ENCODE measurements at regions not wholly inside any gene's neighbourhood (a gene's known extent, or its start where the extent isn't known, plus 50 kb on each side); places are given as distances from the start of the nearest gene placed in this dataset.
"Not testable (repeated sequence)": the region's sequence is repeated elsewhere in the genome, so short reads cannot be mapped to it uniquely, and the experiment has no call there.

- no peak for DNase-seq
Observed at GRCh38 chr5:68818870-68819269, 274.9 kb upstream of the SLC30A5 start.

- no peak for DNase-seq
Observed at GRCh38 chr5:68821056-68821455, 272.8 kb upstream of the SLC30A5 start.

DNA sequence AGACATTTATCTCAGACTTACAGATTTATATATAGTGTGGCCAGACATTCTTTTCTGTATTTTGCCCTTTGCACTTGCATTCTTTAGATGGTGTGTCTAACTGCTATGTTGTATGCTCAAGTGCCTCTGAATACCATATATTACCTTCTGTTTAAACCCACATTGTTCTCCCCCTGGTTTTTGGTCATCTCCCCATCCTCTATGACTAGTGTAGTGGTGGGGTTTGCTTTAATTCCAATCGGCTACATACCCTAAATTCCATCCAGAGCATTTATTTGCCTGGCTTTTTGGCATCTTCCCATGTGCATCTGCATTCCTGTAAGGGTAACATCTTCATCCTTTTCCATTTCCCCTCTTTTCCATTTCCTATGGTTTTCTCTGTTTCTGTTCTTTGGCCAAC, 271.0 kb upstream of the SLC30A5 start:
- DNase-seq, result no peak

DNA sequence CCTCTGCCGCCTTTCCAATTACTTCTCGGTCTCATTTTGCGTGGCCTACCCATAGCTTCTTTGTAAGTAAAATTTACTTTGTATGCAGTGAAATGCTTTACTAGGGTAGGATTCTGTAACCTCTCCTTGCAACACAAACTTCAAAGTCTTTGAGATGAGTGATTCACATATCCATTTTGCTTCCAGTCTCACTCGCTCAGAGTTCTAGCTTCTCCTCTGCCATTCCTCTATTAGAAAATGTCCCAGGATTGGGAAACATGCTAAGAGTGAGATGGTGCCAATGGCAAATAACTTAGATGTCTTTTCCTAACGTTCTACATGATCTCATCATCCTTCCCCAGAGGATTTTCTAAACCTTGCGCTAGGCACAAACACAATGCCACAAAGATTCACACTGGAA, 270.5 kb upstream of the SLC30A5 start:
- DNase-seq, result no peak

GRCh38 chr5:68830377-68830898, 263.4 kb upstream of the SLC30A5 start:
- no peak for DNase-seq

- DNase-seq, result no peak
Observed at GRCh38 chr5:68834491-68834981, 259.3 kb upstream of the SLC30A5 start.

- DNase-seq, result no peak
Observed at GRCh38 chr5:68838157-68838718, 255.6 kb upstream of the SLC30A5 start.

DNA sequence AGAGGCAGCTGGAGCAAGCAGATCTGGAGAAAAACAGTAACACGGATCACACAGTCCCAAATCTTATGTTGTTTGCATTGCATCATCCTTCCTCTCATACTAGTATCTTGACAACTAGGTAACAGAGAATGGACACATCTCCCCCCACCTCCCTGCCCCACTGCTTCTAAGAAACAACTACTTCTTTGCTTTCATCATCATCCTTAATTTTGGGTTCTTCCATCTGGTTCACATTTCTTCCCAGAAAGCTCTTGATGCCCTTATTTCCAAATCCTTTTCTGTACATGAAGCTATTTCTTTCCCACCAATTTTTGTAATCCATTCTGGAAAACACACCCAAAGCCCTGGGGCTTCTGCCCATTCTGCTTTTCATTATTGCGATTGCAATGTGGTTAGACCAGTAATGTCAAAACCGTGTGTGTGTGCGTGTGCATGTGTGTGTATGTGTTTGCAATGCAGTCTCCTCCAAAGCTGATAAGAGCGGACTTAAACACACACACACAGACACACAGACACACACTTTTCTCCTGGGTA, 254.7 kb upstream of the SLC30A5 start:
- DNase-seq, result no peak

DNA sequence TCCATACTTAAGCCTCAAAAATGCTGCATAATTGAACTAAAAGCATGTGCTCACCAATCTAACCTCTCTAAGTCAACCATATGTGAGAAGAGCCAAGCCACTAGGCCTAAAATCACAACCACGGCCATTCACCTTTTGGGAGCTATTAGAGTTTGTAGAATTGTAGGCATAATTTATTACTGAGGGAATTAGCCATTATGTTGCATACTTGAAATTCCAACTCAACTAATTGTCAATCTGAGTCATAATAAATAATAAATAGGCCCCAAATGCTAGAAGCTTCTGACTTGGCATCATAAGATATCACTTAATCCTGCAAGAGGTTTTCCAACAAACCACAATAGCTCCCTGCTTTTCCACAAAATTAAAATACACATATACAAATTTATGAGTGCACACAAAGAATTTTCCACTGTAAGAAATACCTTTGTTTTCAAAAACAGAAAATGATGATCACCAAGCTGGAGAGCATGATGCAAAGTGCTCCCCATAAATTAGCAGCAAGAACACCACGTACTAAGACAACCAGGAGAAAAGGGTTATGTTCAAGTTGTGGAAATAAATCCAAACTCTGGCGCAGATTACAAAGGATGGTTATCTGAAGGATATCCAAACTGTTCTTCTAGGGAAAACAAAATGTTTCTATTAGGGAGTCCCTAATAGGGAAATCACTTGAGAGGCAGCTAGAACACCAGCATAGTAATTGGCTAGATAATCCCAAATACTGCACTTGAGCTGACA, 250.0 kb upstream of the SLC30A5 start:
- no peak for DNase-seq

- DNase-seq, result no peak
Observed at GRCh38 chr5:68845131-68845530, 248.7 kb upstream of the SLC30A5 start.

DNA sequence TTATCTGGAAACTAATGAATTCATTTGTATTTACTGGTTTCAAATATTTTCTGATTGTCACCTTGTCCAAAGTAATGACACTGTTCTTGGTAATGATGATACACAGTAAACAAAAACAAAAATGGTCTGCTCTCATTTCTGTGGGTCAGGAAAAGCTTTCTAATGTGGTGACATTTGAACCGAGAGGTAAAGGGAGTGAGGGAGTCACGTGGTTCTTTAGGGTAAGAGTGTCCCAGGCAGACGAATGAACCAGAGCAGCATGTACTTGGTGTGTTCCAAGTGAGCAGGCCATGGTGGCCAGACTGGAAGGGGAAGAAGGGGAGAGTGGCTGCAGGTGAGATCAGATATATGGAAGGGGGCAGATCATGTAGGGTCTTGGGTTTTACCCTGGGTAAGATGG, 247.0 kb upstream of the SLC30A5 start:
- DNase-seq, result no peak

DNA sequence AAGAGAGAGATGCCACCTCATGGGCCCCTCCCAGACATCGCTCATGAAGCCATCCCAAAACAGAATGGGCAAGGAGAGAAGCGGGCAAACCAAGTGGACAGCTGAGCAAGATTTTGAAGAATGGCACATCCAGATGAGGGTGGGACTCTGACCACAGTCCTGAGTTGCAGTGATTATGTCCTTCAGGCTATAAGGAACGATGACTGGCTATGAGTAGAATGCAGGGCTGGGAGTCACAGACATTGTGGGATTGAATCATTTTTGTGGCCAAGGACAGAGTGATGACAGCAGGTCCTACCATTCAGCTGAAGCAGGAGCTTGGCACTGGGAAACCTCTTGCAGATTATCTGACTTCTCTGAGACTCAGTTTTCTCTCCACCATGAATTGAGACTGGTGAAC, 245.7 kb upstream of the SLC30A5 start:
- DNase-seq, result no peak

GRCh38 chr5:68849103-68849502, 244.7 kb upstream of the SLC30A5 start:
- no peak for DNase-seq

DNA sequence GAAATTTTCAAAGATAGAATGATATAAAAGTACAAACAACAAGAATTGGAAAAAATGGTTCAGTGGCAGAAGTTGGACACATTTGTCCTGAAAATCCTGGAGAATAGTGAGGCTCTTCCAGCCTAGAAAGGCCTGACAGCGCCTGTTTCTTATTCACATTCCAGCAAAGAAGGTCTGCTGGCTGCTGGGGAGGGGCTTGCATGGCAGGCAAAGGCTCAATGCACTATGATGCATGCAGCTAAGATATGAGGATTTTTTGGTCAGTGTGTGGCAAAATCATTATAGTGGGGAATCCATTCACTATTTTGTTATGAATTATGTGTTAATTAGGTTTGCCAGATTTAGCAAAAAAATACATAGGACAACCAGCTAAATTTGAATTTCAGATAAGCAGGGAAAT, 243.9 kb upstream of the SLC30A5 start:
- DNase-seq, result no peak

GRCh38 chr5:68861099-68861498, 232.7 kb upstream of the SLC30A5 start:
- DNase-seq, result no peak

DNA sequence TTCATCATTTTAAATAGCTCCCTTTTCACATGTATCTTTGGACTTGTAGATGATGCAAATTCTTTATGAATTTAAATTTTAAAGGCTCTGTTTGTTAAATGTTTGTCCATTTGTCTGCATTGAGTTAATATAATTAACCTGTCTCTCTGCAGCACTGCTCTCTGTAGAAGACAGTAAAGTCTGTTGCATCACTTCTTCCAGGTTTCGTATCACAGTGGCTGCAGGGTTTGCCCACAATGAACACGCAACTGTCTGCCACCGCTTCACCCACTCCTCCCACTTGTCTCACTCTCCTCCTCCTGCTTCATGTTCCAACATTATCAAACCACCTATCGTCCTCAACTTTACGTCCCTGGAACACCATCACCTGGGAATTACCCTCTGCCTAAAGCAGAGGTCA, 231.3 kb upstream of the SLC30A5 start:
- DNase-seq, result no peak

- not testable (repeated sequence) for DNase-seq
Observed at GRCh38 chr5:68865192-68865591, 228.6 kb upstream of the SLC30A5 start.

DNA sequence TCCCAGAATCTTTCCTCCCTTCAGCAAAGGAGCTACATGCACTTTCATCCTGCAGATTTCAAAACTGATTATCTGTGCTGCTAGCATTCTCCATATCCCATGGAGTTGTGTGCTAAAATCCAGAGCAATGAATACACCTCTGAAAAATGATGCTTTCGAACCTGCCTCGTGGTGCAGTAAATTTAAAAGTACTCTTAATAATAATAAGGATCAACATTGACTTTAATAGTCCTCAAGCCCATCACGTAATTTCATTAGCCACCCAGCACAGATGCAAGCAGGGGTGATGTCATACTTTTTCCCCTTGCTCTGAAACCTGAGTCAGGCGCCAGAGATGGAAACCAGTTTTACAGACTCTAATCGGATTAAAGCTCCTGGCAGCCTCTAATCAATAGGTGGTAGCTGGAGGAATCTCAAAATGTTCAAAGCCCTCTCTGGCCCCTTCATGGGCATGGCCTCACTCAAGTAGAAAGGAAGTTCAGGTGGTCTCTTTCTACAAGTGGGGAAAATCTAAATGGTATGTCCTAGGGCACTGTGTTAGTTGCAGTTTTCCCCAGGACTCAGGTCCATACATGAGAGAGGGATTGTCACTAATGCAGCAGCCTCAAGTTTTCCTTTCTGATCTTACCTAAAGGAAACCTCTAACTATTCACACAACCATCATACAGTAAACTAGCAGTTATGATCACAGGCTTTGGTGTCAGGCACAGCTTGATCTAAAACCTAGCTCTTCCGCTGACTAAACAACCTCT, 221.6 kb upstream of the SLC30A5 start:
- DNase-seq, result no peak

DNA sequence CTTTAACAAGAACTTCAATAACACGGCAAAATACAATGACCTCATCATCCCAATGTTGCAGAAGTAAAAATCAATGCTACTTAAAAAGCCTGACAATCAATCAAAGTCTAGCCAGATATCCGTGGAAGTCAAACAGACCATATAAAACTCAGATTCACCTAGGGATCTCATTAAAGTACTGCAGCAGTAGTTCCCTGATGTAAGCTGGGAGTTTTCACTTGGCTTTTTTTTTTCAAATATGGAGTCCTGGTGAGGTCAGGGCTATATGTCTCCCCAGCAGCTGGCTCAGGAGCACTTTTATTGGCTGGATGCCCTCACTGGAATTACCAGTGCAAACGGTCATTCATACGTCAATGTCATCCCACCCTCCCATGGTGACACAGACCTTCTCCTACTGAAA, 220.6 kb upstream of the SLC30A5 start:
- no peak for DNase-seq

DNA sequence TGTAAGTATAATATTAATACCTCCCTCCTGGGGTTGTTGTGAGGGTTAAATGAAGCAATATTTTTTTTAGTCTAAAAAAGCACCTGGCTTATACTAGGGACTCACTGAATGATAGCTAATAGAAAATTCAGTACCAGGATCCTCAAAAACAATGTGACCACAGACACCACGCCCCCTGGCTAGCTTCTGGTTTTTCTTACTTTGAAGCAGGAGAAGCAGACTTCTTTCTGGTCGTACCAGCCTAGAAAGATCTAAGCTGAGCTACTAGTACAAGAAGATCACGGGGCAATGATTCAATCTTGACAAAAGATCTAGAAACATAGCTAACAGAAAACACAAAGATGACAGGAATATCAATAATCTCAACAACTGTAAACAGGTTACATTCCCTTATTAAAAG, 218.5 kb upstream of the SLC30A5 start:
- DNase-seq, result no peak

DNA sequence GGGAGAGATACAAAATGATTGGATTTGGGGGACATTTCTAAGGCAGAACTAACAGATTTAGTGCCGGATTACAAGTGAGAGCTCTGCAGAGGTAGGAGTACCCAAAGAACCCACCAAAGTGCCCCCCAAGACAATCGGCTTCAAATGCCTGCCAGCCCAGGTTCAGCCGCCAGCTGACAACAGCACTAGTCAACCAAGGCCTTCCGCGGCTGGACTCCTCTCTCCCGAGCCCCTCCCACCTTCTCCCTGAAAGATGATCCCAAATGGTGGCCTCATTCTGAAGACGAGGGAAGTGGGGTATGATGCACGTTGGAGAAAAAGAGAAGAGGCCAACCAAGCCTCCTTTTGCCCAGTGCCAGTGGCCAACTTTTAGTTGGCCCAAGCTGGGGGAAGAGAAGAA, 210.4 kb upstream of the SLC30A5 start:
- no peak for DNase-seq

- no peak for DNase-seq
Observed at GRCh38 chr5:68884144-68884754, 209.6 kb upstream of the SLC30A5 start.

GRCh38 chr5:68884883-68885282, 208.9 kb upstream of the SLC30A5 start:
- DNase-seq, result peak in 2 of 4 experiments; percentile 3 to 4
